Breast epithelium (tissue), 4 donors: ENCODE measurements at regions not wholly inside any gene's neighbourhood (a gene's known extent, or its start where the extent isn't known, plus 50 kb on each side); places are given as distances from the start of the nearest gene placed in this dataset.
"Not testable (repeated sequence)": the region's sequence is repeated elsewhere in the genome, so short reads cannot be mapped to it uniquely, and the experiment has no call there.

Experiments used
- DNase-seq, 2 donors: peaks; one replicate each; pipeline ENCODE4 v3.0.0-alpha.2; 2019; ENCODE audit warnings: low spot score in 2 of 2
- H3K27ac ChIP-seq, 2 donors: fragments of 200-600 bp; sonication (generic) in 1 of 2; one replicate each; pipeline ENCODE4 v1.5.1; 2016 to 2019; ENCODE audit warnings: mild to moderate bottlenecking in 1 of 2
- H3K27me3 ChIP-seq, 2 donors: fragments of 200-600 bp; sonication (generic) in 1 of 2; one replicate each; pipeline versions ENCODE4 v1.5.1 to v1.6.0; 2017 to 2019; ENCODE audit warnings: control low read depth in 1 of 2, mild to moderate bottlenecking in 1 of 2
- H3K36me3 ChIP-seq: fragments of 200-600 bp; one replicate; pipeline ENCODE4 v1.5.1; 2019
- H3K4me1 ChIP-seq, 2 donors: fragments of 200-600 bp; sonication (generic); one replicate each; pipeline ENCODE4 v1.5.1; 2016 to 2019; ENCODE audit warnings: control low read depth in 1 of 2
- H3K4me3 ChIP-seq, 3 donors: fragments of 200-600 bp; sonication (generic); 1 replicate in 2 of 3; 2 replicates in 1 of 3; pipeline ENCODE4 v1.5.1; 2016 to 2019; ENCODE audit warnings: mild to moderate bottlenecking in 3 of 3, moderate library complexity in 2 of 3
- H3K9me3 ChIP-seq, 2 donors: fragments of 200-600 bp; sonication (generic) in 1 of 2; one replicate each; pipeline ENCODE4 v1.5.1; 2016 to 2019; ENCODE audit warnings: control low read depth in 1 of 2
- POLR2A ChIP-seq: fragments of 450-650 bp; IDR thresholded peaks from one replicate; pipeline ENCODE4 v1.6.1; 2016; ENCODE audit warnings: antibody characterized with exemption, mild to moderate bottlenecking, moderate library complexity
- POLR2AphosphoS5 ChIP-seq, 3 donors: sonication (generic); formaldehyde crosslinking; IDR thresholded peaks; one replicate each; pipeline ENCODE4 v1.6.1; 2017; ENCODE audit warnings: antibody characterized with exemption in 3 of 3
- intact Hi-C: fragments of 100-400 bp; cut with DNase I; formaldehyde crosslinking; loops from one replicate; pipeline ENCODE4 v1.15.1; 2023; ENCODE audit warnings: low total_unique reads
- TF ChIP-seq, protein P1 (sequence below), 3 donors: fragments of 450-650 bp; IDR thresholded peaks; one replicate each; pipeline ENCODE4 v1.5.1; 2016 to 2017; ENCODE audit warnings: antibody characterized with exemption in 3 of 3, mild to moderate bottlenecking in 3 of 3, moderate library complexity in 3 of 3

DNA sequence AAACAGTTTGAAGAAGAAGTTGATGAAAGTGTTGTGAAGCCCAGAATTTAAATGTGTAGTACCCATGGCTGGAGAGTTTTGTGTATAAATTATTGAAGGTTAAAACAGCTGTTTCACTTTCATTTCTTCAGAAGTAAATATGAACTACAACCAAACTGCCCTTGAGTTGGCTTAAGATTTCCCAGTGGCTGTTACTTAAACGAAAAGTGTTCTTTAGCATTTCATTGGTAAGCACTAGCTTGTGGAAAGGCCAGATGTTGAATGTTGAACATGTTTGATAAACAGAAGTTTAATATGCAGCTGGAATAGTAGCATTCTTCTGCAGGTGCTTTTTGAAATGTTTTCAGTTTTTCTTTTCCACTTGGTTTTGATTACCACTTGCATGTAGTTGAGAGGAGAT is 83.2 kb upstream of the TNRC6B start:
- no peak overlapping the region for H3K4me3 ChIP-seq
- intact Hi-C loops, result loop anchor here (2.0 kb wide), 1 partner anchor 36 kb away; no protein-coding TSS in a partner anchor
- TF ChIP-seq POLR2AphosphoS5 (IDR thresholded peaks at IDR 0.05) (no peak), POLR2A (no peak)
- TF ChIP-seq, protein P1, sequence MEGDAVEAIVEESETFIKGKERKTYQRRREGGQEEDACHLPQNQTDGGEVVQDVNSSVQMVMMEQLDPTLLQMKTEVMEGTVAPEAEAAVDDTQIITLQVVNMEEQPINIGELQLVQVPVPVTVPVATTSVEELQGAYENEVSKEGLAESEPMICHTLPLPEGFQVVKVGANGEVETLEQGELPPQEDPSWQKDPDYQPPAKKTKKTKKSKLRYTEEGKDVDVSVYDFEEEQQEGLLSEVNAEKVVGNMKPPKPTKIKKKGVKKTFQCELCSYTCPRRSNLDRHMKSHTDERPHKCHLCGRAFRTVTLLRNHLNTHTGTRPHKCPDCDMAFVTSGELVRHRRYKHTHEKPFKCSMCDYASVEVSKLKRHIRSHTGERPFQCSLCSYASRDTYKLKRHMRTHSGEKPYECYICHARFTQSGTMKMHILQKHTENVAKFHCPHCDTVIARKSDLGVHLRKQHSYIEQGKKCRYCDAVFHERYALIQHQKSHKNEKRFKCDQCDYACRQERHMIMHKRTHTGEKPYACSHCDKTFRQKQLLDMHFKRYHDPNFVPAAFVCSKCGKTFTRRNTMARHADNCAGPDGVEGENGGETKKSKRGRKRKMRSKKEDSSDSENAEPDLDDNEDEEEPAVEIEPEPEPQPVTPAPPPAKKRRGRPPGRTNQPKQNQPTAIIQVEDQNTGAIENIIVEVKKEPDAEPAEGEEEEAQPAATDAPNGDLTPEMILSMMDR (IDR thresholded peaks at IDR 0.05), result no peak
- no peaks in the 10 kb centered on the region for H3K36me3 ChIP-seq
- H3K27me3 ChIP-seq, result no peaks in the 10 kb centered on the region
- H3K4me1 ChIP-seq, result no peaks in the 10 kb centered on the region
- H3K9me3 ChIP-seq, result no peaks in the 10 kb centered on the region
- H3K27ac ChIP-seq, result no peak overlapping the region
- DNase-seq, result no peak

DNA sequence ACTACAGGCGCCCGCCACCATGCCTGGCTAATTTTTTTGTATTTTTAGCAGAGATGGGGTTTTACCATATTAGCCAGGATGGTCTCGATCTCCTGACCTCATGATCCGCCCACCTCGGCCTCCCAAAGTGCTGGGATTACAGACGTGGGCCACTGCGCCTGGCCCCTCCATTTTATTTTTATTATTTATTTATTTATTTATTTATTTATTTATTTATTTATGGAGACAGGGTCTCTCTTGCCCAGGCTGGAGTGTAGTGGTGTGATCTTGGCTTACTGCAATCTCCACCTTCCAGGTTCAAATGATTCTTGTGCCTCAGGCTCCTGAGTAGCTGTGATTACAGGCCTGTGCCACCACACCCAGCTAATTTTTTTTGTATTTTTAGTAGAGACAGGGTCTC is 77.8 kb upstream of the TNRC6B start:
- H3K9me3 ChIP-seq, H3K27me3 ChIP-seq, H3K27ac ChIP-seq, H3K36me3 ChIP-seq, H3K4me1 ChIP-seq, intact Hi-C loops, H3K4me3 ChIP-seq, DNase-seq: not testable (repeated sequence)

DNA sequence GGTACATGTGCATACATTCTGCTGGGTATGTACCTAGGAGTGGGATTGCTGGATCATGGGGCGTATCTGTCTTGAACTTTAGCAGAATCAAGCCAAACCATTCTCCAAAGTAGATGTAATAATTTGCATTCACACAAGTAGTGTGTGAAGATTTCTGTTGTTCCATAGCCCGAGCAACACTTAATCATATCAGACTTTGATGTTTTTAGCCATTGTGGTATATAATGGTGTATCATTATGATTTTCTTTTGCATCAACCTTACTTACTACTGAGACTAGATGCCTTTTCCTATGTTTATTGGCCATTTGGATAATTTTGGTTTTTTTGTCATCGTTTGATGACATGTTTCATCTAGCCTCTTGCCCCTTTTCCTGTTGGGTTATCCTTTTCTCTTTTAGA is 72.0 kb upstream of the TNRC6B start:
- H3K9me3 ChIP-seq, result no peaks in the 10 kb centered on the region
- intact Hi-C loops, result no loop called here
- no peaks in the 10 kb centered on the region for H3K27me3 ChIP-seq
- TF ChIP-seq POLR2AphosphoS5 (IDR thresholded peaks at IDR 0.05) (no peak), POLR2A (no peak)
- TF ChIP-seq, protein P1 (IDR thresholded peaks at IDR 0.05), result no peak
- no peak overlapping the region for H3K4me3 ChIP-seq
- no peaks in the 10 kb centered on the region for H3K4me1 ChIP-seq
- no peak for DNase-seq
- H3K27ac ChIP-seq, result no peak overlapping the region
- H3K36me3 ChIP-seq, result no peaks in the 10 kb centered on the region

GRCh38 chr22:40107244-40107643 is 70.5 kb upstream of the TNRC6B start:
- intact Hi-C loops, result no loop called here
- H3K27me3 ChIP-seq, result no peaks in the 10 kb centered on the region
- H3K4me3 ChIP-seq, result peak overlapping the region; percentile 12 to 45 (median 18)
- H3K27ac ChIP-seq, result peak overlapping the region; percentile 41 to 78
- DNase-seq, result no peak
- H3K36me3 ChIP-seq, result no peaks in the 10 kb centered on the region
- TF ChIP-seq, protein P1 (IDR thresholded peaks at IDR 0.05), result no peak
- TF ChIP-seq POLR2A (no peak), POLR2AphosphoS5 (IDR thresholded peaks at IDR 0.05) (no peak)
- no peaks in the 10 kb centered on the region for H3K4me1 ChIP-seq
- no peaks in the 10 kb centered on the region for H3K9me3 ChIP-seq

GRCh38 chr22:40107851-40108378 is 69.8 kb upstream of the TNRC6B start:
- Histone ChIP-seq H3K27me3 (no peaks in the 10 kb centered on the region), H3K27ac (peak overlapping the region; percentile 41 to 78), H3K4me3 (peak overlapping the region; percentile 12 to 45 (median 18)), H3K4me1 (no peaks in the 10 kb centered on the region), H3K9me3 (no peaks in the 10 kb centered on the region), H3K36me3 (no peaks in the 10 kb centered on the region)
- TF ChIP-seq, protein P1 (IDR thresholded peaks at IDR 0.05), result no peak
- no peak for TF ChIP-seq POLR2AphosphoS5 (IDR thresholded peaks at IDR 0.05)
- TF ChIP-seq POLR2A, result no peak
- DNase-seq, result no peak
- intact Hi-C loops, result no loop called here

- no peak for DNase-seq
- Histone ChIP-seq H3K27me3 (no peaks in the 10 kb centered on the region), H3K4me3 (peak overlapping the region in 1 of 3 donors; percentile 45), H3K27ac (peak overlapping the region; percentile 41 to 78), H3K4me1 (no peaks in the 10 kb centered on the region), H3K36me3 (no peaks in the 10 kb centered on the region), H3K9me3 (no peaks in the 10 kb centered on the region)
- TF ChIP-seq, protein P1 (IDR thresholded peaks at IDR 0.05), result no peak
- intact Hi-C loops, result no loop called here
Observed at GRCh38 chr22:40108396-40108795, 69.3 kb upstream of the TNRC6B start.

DNA sequence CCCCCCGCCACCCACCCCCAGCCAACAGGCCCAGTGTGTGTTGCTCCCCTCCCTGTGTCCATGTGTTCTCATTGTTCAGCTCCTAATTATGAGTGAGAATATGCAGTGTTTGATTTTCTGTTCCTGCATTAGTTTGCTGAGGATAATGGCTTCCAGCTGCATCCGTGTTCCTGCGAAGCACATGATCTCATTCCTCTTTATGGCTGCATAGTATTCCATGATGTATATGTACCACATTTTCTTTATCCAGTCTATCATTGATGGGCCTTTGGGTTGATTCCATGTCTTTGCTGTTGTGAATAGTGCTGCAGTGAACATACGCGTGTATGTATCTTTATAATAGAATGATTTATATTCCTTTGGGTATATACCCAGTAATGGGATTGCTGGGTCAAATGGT is 68.8 kb upstream of the TNRC6B start:
- H3K4me3 ChIP-seq, H3K36me3 ChIP-seq, H3K27ac ChIP-seq, H3K4me1 ChIP-seq, H3K27me3 ChIP-seq, intact Hi-C loops, H3K9me3 ChIP-seq, DNase-seq: not testable (repeated sequence)
